Kidney (tissue), 13 donors: ENCODE measurements at regions not wholly inside any gene's neighbourhood (a gene's known extent, or its start where the extent isn't known, plus 50 kb on each side); places are given as distances from the start of the nearest gene placed in this dataset.

Experiments used
- DNase-seq, 5 donors: peaks; one replicate each; pipeline ENCODE4 v3.0.0-alpha.2; 2013 to 2020
- FAIRE-seq: peaks from 2 replicates; lab custom pipeline; 2012; peaks lifted over from hg19 to GRCh38; lab: Jason Lieb, UNC
- H3K27ac ChIP-seq, 2 donors: one replicate each; pipeline ENCODE4 v1.7.0; 2013; ENCODE audit warnings: low read depth in 2 of 2, low read length in 2 of 2, inconsistent platforms in 1 of 2
- H3K27me3 ChIP-seq: one replicate; pipeline ENCODE4 v1.7.1; 2013; ENCODE audit warnings: low read length, inconsistent platforms; ENCODE audit not compliant: control insufficient read depth, insufficient read depth
- H3K36me3 ChIP-seq, 3 donors: one replicate each; pipeline versions ENCODE4 v1.7.0 to v1.7.1; 2013; ENCODE audit warnings: low read length in 3 of 3, control low read depth in 1 of 3, inconsistent platforms in 1 of 3; ENCODE audit not compliant: insufficient read depth in 3 of 3, control insufficient read depth in 2 of 3
- H3K4me1 ChIP-seq, 3 donors: one replicate each; pipeline versions ENCODE4 v1.7.0 to v1.7.1; 2013; ENCODE audit warnings: low read length in 3 of 3, inconsistent platforms in 1 of 3, low read depth in 1 of 3; ENCODE audit not compliant: control insufficient read depth in 2 of 3, insufficient read depth in 2 of 3
- H3K4me3 ChIP-seq, 3 donors: one replicate each; pipeline versions ENCODE4 v1.7.0 to v1.8.1; 2013; ENCODE audit warnings: low read length in 3 of 3, control low read depth in 1 of 3, inconsistent platforms in 1 of 3
- H3K9ac ChIP-seq, 3 donors: one replicate each; pipeline versions ENCODE4 v1.7.0 to v1.7.1; 2013; ENCODE audit warnings: low read length in 3 of 3, control low read depth in 1 of 3, inconsistent platforms in 1 of 3
- H3K9me3 ChIP-seq, 3 donors: one replicate each; pipeline versions ENCODE4 v1.7.0 to v1.7.1; 2013; ENCODE audit warnings: low read length in 3 of 3, control low read depth in 1 of 3, inconsistent platforms in 1 of 3; ENCODE audit not compliant: control insufficient read depth in 2 of 3, insufficient read depth in 1 of 3
- intact Hi-C: fragments of 100-400 bp; cut with DNase I; formaldehyde crosslinking; loops from one replicate; pipeline ENCODE4 v1.11.1; 2022
- TF ChIP-seq, protein P1 (sequence below): IDR thresholded peaks from 3 replicates; pipeline ENCODE4 v1.5.1; 2012; ENCODE audit warnings: mild to moderate bottlenecking, moderate library complexity, borderline replicate concordance; ENCODE audit not compliant: insufficient read depth; ENCODE audit errors: extremely low read depth
- donor health status: control.
- donor health status: control.
- donor health status: control.
- donor health status: control.
- donor health status: control.
- donor health status: DM: yes; HTN: yes; CAD: no.
- donor health status: Normal renal cell carcinoma (clear cell type).

DNA sequence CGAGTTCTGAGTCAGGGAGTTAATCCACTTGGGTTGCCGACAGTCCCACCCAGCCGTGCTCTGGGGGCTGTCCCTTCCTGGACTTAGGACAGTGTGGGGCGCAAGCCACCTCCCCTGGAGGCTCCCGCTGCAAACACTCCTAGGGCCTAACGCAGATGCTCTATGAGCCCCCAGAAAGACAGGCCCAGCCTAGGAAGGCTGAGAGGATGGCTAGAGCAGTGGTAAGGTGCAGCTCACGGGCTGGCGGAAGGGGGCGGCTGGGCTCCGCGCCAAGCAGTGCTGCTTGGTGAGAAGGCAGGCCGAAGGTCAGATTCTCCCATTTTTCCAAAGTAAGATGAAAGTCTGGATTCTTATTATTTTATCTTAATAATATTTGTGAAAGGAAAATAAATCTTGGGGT, 84.6 kb upstream of the ALDH1L1 start:
- Histone ChIP-seq H3K9me3 (no peaks in the 10 kb centered on the region), H3K27ac (no peak overlapping the region), H3K27me3 (no peaks in the 10 kb centered on the region), H3K4me1 (peaks cover 0 to 38% (median 26%) of the 10 kb centered on the region in 3 donors), H3K4me3 (no peak overlapping the region), H3K9ac (no peak overlapping the region), H3K36me3 (no peaks in the 10 kb centered on the region)
- FAIRE-seq (no peak), DNase-seq (peak in 1 of 5 donors; percentile 34)
- intact Hi-C loops = no loop called here
- TF ChIP-seq, protein P1, sequence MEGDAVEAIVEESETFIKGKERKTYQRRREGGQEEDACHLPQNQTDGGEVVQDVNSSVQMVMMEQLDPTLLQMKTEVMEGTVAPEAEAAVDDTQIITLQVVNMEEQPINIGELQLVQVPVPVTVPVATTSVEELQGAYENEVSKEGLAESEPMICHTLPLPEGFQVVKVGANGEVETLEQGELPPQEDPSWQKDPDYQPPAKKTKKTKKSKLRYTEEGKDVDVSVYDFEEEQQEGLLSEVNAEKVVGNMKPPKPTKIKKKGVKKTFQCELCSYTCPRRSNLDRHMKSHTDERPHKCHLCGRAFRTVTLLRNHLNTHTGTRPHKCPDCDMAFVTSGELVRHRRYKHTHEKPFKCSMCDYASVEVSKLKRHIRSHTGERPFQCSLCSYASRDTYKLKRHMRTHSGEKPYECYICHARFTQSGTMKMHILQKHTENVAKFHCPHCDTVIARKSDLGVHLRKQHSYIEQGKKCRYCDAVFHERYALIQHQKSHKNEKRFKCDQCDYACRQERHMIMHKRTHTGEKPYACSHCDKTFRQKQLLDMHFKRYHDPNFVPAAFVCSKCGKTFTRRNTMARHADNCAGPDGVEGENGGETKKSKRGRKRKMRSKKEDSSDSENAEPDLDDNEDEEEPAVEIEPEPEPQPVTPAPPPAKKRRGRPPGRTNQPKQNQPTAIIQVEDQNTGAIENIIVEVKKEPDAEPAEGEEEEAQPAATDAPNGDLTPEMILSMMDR = peak; percentile 25

DNA sequence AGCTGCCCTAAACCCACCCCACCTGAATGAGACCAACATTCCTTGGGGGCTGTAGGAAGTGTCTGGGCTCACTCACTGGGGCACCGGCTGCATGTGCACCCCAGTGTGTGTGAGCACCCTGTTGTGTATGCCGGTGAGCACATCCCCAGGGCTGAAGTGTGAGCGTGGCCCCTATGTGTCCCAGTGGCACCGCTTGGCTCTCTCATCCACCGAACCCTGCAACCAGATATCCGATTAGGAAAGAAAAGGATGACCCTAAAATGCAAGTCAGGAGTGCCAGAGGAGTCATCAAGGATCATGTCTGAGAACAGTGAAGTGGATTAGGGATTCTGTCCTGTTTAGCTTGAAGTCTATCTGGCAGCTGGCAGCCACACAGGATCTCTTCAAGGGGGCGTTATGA, 84.0 kb upstream of the ALDH1L1 start:
- FAIRE-seq (no peak), DNase-seq (no peak)
- Histone ChIP-seq H3K9ac (no peak overlapping the region), H3K27me3 (no peaks in the 10 kb centered on the region), H3K4me3 (no peak overlapping the region), H3K9me3 (no peaks in the 10 kb centered on the region), H3K4me1 (peaks cover 0 to 33% (median 25%) of the 10 kb centered on the region in 3 donors), H3K27ac (no peak overlapping the region), H3K36me3 (no peaks in the 10 kb centered on the region)
- intact Hi-C loops = no loop called here
- TF ChIP-seq, protein P1 = no peak

DNA sequence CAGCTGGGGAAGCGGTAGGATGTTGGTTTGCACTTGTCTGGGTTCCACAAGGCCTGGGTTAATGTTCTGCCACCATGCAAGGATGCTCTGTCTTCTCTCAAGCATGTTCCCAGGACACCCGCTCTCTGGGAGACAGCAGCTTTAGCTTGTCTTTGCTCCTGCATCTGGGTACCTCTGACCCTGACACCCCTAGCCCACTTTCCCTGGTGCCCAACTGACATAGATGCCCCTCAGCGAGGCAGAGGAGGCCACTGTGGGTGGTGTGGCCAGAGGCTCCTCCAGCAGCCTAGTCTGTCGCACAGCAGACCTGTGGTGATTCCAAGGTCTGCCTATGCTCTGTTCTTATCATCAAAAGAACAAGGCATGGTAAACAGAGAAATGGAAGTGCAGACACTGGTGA, 83.6 kb upstream of the ALDH1L1 start:
- H3K9ac ChIP-seq = no peak overlapping the region
- TF ChIP-seq, protein P1 = no peak
- no peaks in the 10 kb centered on the region for H3K27me3 ChIP-seq
- no peak overlapping the region for H3K4me3 ChIP-seq
- intact Hi-C loops = no loop called here
- no peak overlapping the region for H3K27ac ChIP-seq
- H3K9me3 ChIP-seq = no peaks in the 10 kb centered on the region
- H3K4me1 ChIP-seq = peaks cover 0 to 29% (median 22%) of the 10 kb centered on the region in 3 donors
- DNase-seq (no peak), FAIRE-seq (no peak)
- H3K36me3 ChIP-seq = no peaks in the 10 kb centered on the region

DNA sequence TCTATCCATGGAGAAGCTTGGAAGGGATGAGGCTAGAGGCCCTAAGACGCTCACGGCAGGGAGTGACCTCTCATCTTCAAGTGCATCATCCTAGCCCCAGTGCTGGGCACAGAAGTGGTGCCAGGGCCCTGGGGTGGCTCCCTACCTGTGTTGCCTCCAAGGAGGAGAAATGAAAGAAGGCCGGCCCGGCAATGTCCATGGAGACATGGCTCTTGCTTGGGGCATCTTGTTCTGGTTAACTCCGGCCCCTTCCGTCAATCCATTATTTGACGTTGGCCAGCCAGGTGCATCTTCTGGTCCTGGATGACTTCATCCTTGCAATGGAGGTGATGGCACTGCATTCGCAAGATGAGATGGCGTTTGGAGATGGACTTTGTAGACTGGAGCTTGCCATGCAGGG, 83.2 kb upstream of the ALDH1L1 start:
- Histone ChIP-seq H3K9me3 (no peaks in the 10 kb centered on the region), H3K4me3 (no peak overlapping the region), H3K27ac (no peak overlapping the region), H3K4me1 (peaks cover 0 to 25% (median 18%) of the 10 kb centered on the region in 3 donors), H3K36me3 (no peaks in the 10 kb centered on the region), H3K27me3 (no peaks in the 10 kb centered on the region), H3K9ac (no peak overlapping the region)
- intact Hi-C loops = no loop called here
- TF ChIP-seq, protein P1 = no peak
- DNase-seq (no peak), FAIRE-seq (no peak)
